H9 (cell line): ENCODE measurements at regions not wholly inside any gene's neighbourhood (a gene's known extent, or its start where the extent isn't known, plus 50 kb on each side); places are given as distances from the start of the nearest gene placed in this dataset.
"Not testable (repeated sequence)": the region's sequence is repeated elsewhere in the genome, so short reads cannot be mapped to it uniquely, and the experiment has no call there.

Experiments
- DNase-seq: peaks from one replicate; pipeline ENCODE4 v3.0.0-alpha.2; 2017
- H2AFZ ChIP-seq: one replicate; pipeline ENCODE4 v1.6.1; 2013; ENCODE audit warnings: mild to moderate bottlenecking, low read length, control low read depth, moderate library complexity
- H2AK5ac ChIP-seq: 2 replicates; pipeline ENCODE4 v1.6.1; 2013; ENCODE audit warnings: low read length, control low read depth, mixed read lengths; ENCODE audit not compliant: insufficient read length
- H2BK120ac ChIP-seq: one replicate; pipeline ENCODE4 v1.6.1; 2013; ENCODE audit warnings: low read depth, mild to moderate bottlenecking, low read length, control low read depth, inconsistent platforms; ENCODE audit not compliant: poor library complexity, severe bottlenecking
- H2BK12ac ChIP-seq: 2 replicates; pipeline ENCODE4 v1.6.1; 2013; ENCODE audit warnings: low read length, control low read depth, mixed read lengths, low read depth; ENCODE audit not compliant: insufficient read length
- H2BK15ac ChIP-seq: 2 replicates; pipeline ENCODE4 v1.6.1; 2013; ENCODE audit warnings: low read depth, low read length, control low read depth
- H2BK20ac ChIP-seq: one replicate; pipeline ENCODE4 v1.6.1; 2013; ENCODE audit warnings: low read depth, mild to moderate bottlenecking, low read length, control low read depth, inconsistent platforms; ENCODE audit not compliant: poor library complexity, severe bottlenecking
- H2BK5ac ChIP-seq: 2 replicates; pipeline ENCODE4 v1.6.1; 2013; ENCODE audit warnings: low read length, control low read depth, mixed read lengths; ENCODE audit not compliant: insufficient read length
- H3K14ac ChIP-seq: 2 replicates; pipeline ENCODE4 v1.6.1; 2013; ENCODE audit warnings: low read length, control low read depth; ENCODE audit not compliant: insufficient read depth
- H3K18ac ChIP-seq: 2 replicates; pipeline ENCODE4 v1.6.1; 2013; ENCODE audit warnings: low read depth, mild to moderate bottlenecking, mixed read lengths, low read length, control low read depth; ENCODE audit not compliant: insufficient read length
- H3K23ac ChIP-seq: 2 replicates; pipeline ENCODE4 v1.6.1; 2013; ENCODE audit warnings: low read length, control low read depth, mixed read lengths, low read depth; ENCODE audit not compliant: insufficient read length
- H3K23me2 ChIP-seq: 2 replicates; pipeline ENCODE4 v1.6.1; 2013; ENCODE audit warnings: low read depth, mild to moderate bottlenecking, mixed read lengths, low read length, control low read depth; ENCODE audit not compliant: insufficient read length, poor library complexity, severe bottlenecking
- H3K27ac ChIP-seq: 2 replicates; pipeline ENCODE4 v1.5.1; 2013; ENCODE audit warnings: low read length, control low read depth, mixed read lengths, low read depth; ENCODE audit not compliant: insufficient read length
- H3K27me3 ChIP-seq: 2 replicates; pipeline ENCODE4 v1.6.1; 2013; ENCODE audit warnings: low read length, control low read depth, inconsistent platforms; ENCODE audit not compliant: insufficient read depth
- H3K4ac ChIP-seq: 2 replicates; pipeline ENCODE4 v1.6.1; 2013; ENCODE audit warnings: low read depth, mild to moderate bottlenecking, control low read depth, inconsistent platforms, low read length, moderate library complexity
- H3K4me1 ChIP-seq: 2 replicates; pipeline ENCODE4 v1.6.1; 2013; ENCODE audit warnings: low read length, control low read depth, inconsistent platforms; ENCODE audit not compliant: insufficient read depth
- H3K4me2 ChIP-seq: 2 replicates; pipeline ENCODE4 v1.6.1; 2013; ENCODE audit warnings: low read length, control low read depth, mixed read lengths; ENCODE audit not compliant: insufficient read length, insufficient read depth
- H3K56ac ChIP-seq: 2 replicates; pipeline ENCODE4 v1.6.1; 2013; ENCODE audit warnings: low read depth, mild to moderate bottlenecking, mixed read lengths, low read length, control low read depth; ENCODE audit not compliant: insufficient read length
- H3K79me1 ChIP-seq: 2 replicates; pipeline ENCODE4 v1.6.1; 2013; ENCODE audit warnings: low read depth, mild to moderate bottlenecking, moderate library complexity, low read length, control low read depth, inconsistent platforms; ENCODE audit not compliant: insufficient read depth, poor library complexity, severe bottlenecking
- H3K79me2 ChIP-seq: 2 replicates; pipeline ENCODE4 v1.6.1; 2013; ENCODE audit warnings: low read length, control low read depth, inconsistent platforms; ENCODE audit not compliant: insufficient read depth
- H3K9ac ChIP-seq: 2 replicates; pipeline ENCODE4 v1.6.1; 2013; ENCODE audit warnings: low read length, control low read depth, mixed read lengths; ENCODE audit not compliant: insufficient read length; ENCODE audit errors: extremely low read depth
- H3K9me3 ChIP-seq: one replicate; pipeline ENCODE4 v1.6.1; 2013; ENCODE audit warnings: low read depth, low read length, inconsistent platforms; ENCODE audit not compliant: control insufficient read depth
- H3T11ph ChIP-seq: one replicate; pipeline ENCODE4 v1.6.1; 2013; ENCODE audit warnings: mild to moderate bottlenecking, low read length, control low read depth, inconsistent platforms
- H4K20me1 ChIP-seq: one replicate; pipeline ENCODE4 v1.6.1; 2013; ENCODE audit not compliant: control insufficient read depth, insufficient read length, insufficient read depth
- H4K5ac ChIP-seq: 2 replicates; pipeline ENCODE4 v1.6.1; 2013; ENCODE audit warnings: low read depth, mild to moderate bottlenecking, mixed read lengths, low read length, control low read depth; ENCODE audit not compliant: insufficient read length
- H4K8ac ChIP-seq: replicated peaks from 2 replicates; pipeline ENCODE4 v1.6.1; 2013; ENCODE audit warnings: low read length, control low read depth, mixed read lengths, low read depth; ENCODE audit not compliant: insufficient read length
- H4K91ac ChIP-seq: 2 replicates; pipeline ENCODE4 v1.6.1; 2013; ENCODE audit warnings: low read depth, mild to moderate bottlenecking, moderate library complexity, mixed read lengths, low read length, control low read depth; ENCODE audit not compliant: insufficient read length
- H3K27ac Mint-ChIP-seq, 3 experiments: 2 replicates in 2 of 3; 3 replicates in 1 of 3; pipeline ENCODE4 v1.8.0; 2020 to 2021; ENCODE audit warnings: mixed read lengths in 3 of 3, mild to moderate bottlenecking in 1 of 3, moderate library complexity in 1 of 3
- H3K27me3 Mint-ChIP-seq: 2 replicates; pipeline ENCODE4 v1.8.0; 2021; ENCODE audit warnings: low read depth, mild to moderate bottlenecking, moderate library complexity, mixed read lengths
- H3K36me3 Mint-ChIP-seq, 3 experiments: 2 replicates in 2 of 3; 3 replicates in 1 of 3; pipeline ENCODE4 v1.8.0; 2020 to 2021; ENCODE audit warnings: low read depth in 3 of 3, mixed read lengths in 3 of 3; ENCODE audit not compliant: insufficient read depth in 1 of 3
- H3K4me1 Mint-ChIP-seq, 2 experiments: 2 replicates each; pipeline ENCODE4 v1.8.0; 2020; ENCODE audit warnings: mixed read lengths in 2 of 2
- H3K4me3 Mint-ChIP-seq, 2 experiments: 2 replicates in 1 of 2; 3 replicates in 1 of 2; pipeline ENCODE4 v1.8.0; 2020 to 2021; ENCODE audit warnings: mild to moderate bottlenecking in 2 of 2, mixed read lengths in 2 of 2, moderate library complexity in 1 of 2
- H3K9me3 Mint-ChIP-seq, 2 experiments: 2 replicates in 1 of 2; 3 replicates in 1 of 2; pipeline ENCODE4 v1.8.0; 2020; ENCODE audit warnings: mild to moderate bottlenecking in 2 of 2, mixed read lengths in 2 of 2, moderate library complexity in 1 of 2
- WGBS: extraction: QIAGEN DNeasy Blood & Tissue Kit; methylation state at CpG from one replicate; pipeline ENCODE4 v1.1.7; 2013; ENCODE audit warnings: missing lambda C conversion rate, low lambda C conversion rate, mixed read lengths; ENCODE audit not compliant: insufficient read length; ENCODE audit errors: extremely low coverage; 5-methylcytosine and 5-hydroxymethylcytosine counted together

- not testable (repeated sequence) for H3K27ac Mint-ChIP-seq, H2BK12ac ChIP-seq
Measured at GRCh38 chr21:10385202-10385601, 136.2 kb upstream of the TPTE start.

GRCh38 chr21:10385898-10386527 lies 135.4 kb upstream of the TPTE start:
- not testable (repeated sequence) for H3K14ac ChIP-seq, H2BK15ac ChIP-seq, H3K4me3 Mint-ChIP-seq, H3K18ac ChIP-seq, H3K9me3 Mint-ChIP-seq, H3K4me2 ChIP-seq, H2BK5ac ChIP-seq, H4K5ac ChIP-seq, H3K4me1 Mint-ChIP-seq, H3K79me2 ChIP-seq, H4K8ac ChIP-seq, H2BK12ac ChIP-seq, H3K56ac ChIP-seq, H3K4ac ChIP-seq, H3K23me2 ChIP-seq, H3K27ac Mint-ChIP-seq, H3K27me3 Mint-ChIP-seq, H3K27me3 ChIP-seq, H4K91ac ChIP-seq, H3K9ac ChIP-seq, H3K27ac ChIP-seq, H3K36me3 Mint-ChIP-seq, H2AFZ ChIP-seq, H3K4me1 ChIP-seq, H3T11ph ChIP-seq, H4K20me1 ChIP-seq, H3K23ac ChIP-seq, H2BK120ac ChIP-seq, H2AK5ac ChIP-seq, H2BK20ac ChIP-seq, H3K79me1 ChIP-seq
- DNase-seq: peak; percentile 8
- no CpG with 5 or more reads among the region's 13 CpGs for WGBS
- peaks cover 97% of the 10 kb centered on the region for H3K9me3 ChIP-seq

More at GRCh38 chr21:10385202-10385601, 136.2 kb upstream of the TPTE start:
- not testable (repeated sequence) for H3K4ac ChIP-seq, H3K27me3 ChIP-seq, H3K79me2 ChIP-seq, H3K14ac ChIP-seq, H4K20me1 ChIP-seq, H3K9me3 Mint-ChIP-seq, H2AFZ ChIP-seq, H2BK15ac ChIP-seq, H3K36me3 Mint-ChIP-seq, H3K27ac ChIP-seq, H3K18ac ChIP-seq, H3K4me3 Mint-ChIP-seq, DNase-seq, H3K23ac ChIP-seq, H4K5ac ChIP-seq, H3K79me1 ChIP-seq, H2BK20ac ChIP-seq, H3K9ac ChIP-seq, H3K23me2 ChIP-seq, H3K4me2 ChIP-seq, H2BK120ac ChIP-seq, H3K4me1 Mint-ChIP-seq, H3K27me3 Mint-ChIP-seq, H2BK5ac ChIP-seq, H4K91ac ChIP-seq, H4K8ac ChIP-seq, H3K56ac ChIP-seq, H3K4me1 ChIP-seq, H2AK5ac ChIP-seq, H3T11ph ChIP-seq
- peaks cover 93% of the 10 kb centered on the region for H3K9me3 ChIP-seq
- no CpG with 5 or more reads among the region's 3 CpGs for WGBS
